Keratinocyte (primary cell): ENCODE measurements at regions not wholly inside any gene's neighbourhood (a gene's known extent, or its start where the extent isn't known, plus 50 kb on each side); places are given as distances from the start of the nearest gene placed in this dataset.

Experiments used
- DNase-seq: peaks from one replicate; pipeline ENCODE4 v3.0.0-alpha.2; 2011; ENCODE audit warnings: low read depth, missing footprints, low spot score
- FAIRE-seq: peaks from 2 replicates; lab custom pipeline; 2011; peaks lifted over from hg19 to GRCh38; lab: Jason Lieb, UNC
- H2AFZ ChIP-seq: 2 replicates; pipeline ENCODE4 v1.6.0; 2012; ENCODE audit warnings: low read length, control low read depth, inconsistent platforms; ENCODE audit not compliant: control insufficient read depth
- H3K27ac ChIP-seq: 2 replicates; pipeline ENCODE4 v1.5.1; 2011; ENCODE audit warnings: low read length; ENCODE audit not compliant: control insufficient read depth, insufficient read depth
- H3K27me3 ChIP-seq: 3 replicates; pipeline ENCODE4 v1.6.0; 2011; ENCODE audit warnings: low read length; ENCODE audit not compliant: control insufficient read depth, insufficient read depth; ENCODE audit errors: extremely low read depth
- H3K36me3 ChIP-seq, 2 experiments: 2 replicates in 1 of 2; 3 replicates in 1 of 2; pipeline ENCODE4 v1.5.1; 2011; ENCODE audit warnings: low read length in 2 of 2, mild to moderate bottlenecking in 1 of 2; ENCODE audit not compliant: control insufficient read depth in 2 of 2, insufficient read depth in 2 of 2; ENCODE audit errors: extremely low read depth in 1 of 2
- H3K4me1 ChIP-seq: 3 replicates; pipeline ENCODE4 v1.5.1; 2011; ENCODE audit warnings: low read length; ENCODE audit not compliant: control insufficient read depth, insufficient read depth; ENCODE audit errors: extremely low read depth
- H3K4me2 ChIP-seq: 3 replicates; pipeline ENCODE4 v1.6.0; 2011; ENCODE audit warnings: low read depth, low read length; ENCODE audit not compliant: control insufficient read depth, insufficient read depth; ENCODE audit errors: extremely low read depth
- H3K4me3 ChIP-seq, 3 experiments: fragments of 200-600 bp in 1 of 3; sonication (generic) in 1 of 3; 2 replicates in 2 of 3; 3 replicates in 1 of 3; pipeline ENCODE4 v1.5.1; 2011 to 2016; ENCODE audit warnings: low read length in 3 of 3, mild to moderate bottlenecking in 3 of 3, control low read depth in 2 of 3, inconsistent platforms in 1 of 3, low read depth in 1 of 3, mixed read lengths in 1 of 3, mixed run types in 1 of 3, moderate library complexity in 1 of 3; ENCODE audit not compliant: control insufficient read depth in 2 of 3, insufficient read depth in 2 of 3; ENCODE audit errors: extremely low read depth in 1 of 3
- H3K79me2 ChIP-seq: 2 replicates; pipeline ENCODE4 v1.6.0; 2012; ENCODE audit warnings: low read length; ENCODE audit not compliant: control insufficient read depth, insufficient read depth
- H3K9ac ChIP-seq: 3 replicates; pipeline ENCODE4 v1.6.0; 2011; ENCODE audit warnings: low read length; ENCODE audit not compliant: control insufficient read depth, insufficient read depth; ENCODE audit errors: extremely low read depth
- H3K9me1 ChIP-seq: 3 replicates; pipeline ENCODE4 v1.6.0; 2011; ENCODE audit warnings: low read length; ENCODE audit not compliant: control insufficient read depth, insufficient read depth; ENCODE audit errors: extremely low read depth
- H3K9me3 ChIP-seq: 2 replicates; pipeline ENCODE4 v1.5.1; 2012; ENCODE audit warnings: low read depth, low read length; ENCODE audit not compliant: control insufficient read depth
- H4K20me1 ChIP-seq: 3 replicates; pipeline ENCODE4 v1.6.0; 2011; ENCODE audit warnings: low read length; ENCODE audit not compliant: control insufficient read depth, insufficient read depth; ENCODE audit errors: extremely low read depth
- EZH2 ChIP-seq: IDR thresholded peaks from one replicate; pipeline ENCODE4 v1.6.1; 2012; ENCODE audit warnings: inconsistent platforms, mild to moderate bottlenecking, low read length, moderate library complexity
- dilution Hi-C: fragments of 300-500 bp; cut with MboI; formaldehyde crosslinking; loops from one replicate; pipeline ENCODE4 v1.7.0; 2020; ENCODE audit warnings: low sequenced_read_pairs; ENCODE audit not compliant: extremely low pct_ligation_motif_present
- TF ChIP-seq, protein P1 (sequence below), 3 experiments: IDR thresholded peaks in 1 of 3; conservative IDR thresholded peaks in 1 of 3; optimal IDR thresholded peaks in 1 of 3; 2 replicates in 2 of 3; 3 replicates in 1 of 3; pipeline versions ENCODE3 to v1.5.1; 2011; ENCODE audit warnings: low read length in 3 of 3, mild to moderate bottlenecking in 3 of 3, moderate library complexity in 2 of 3, control low read depth in 1 of 3, inconsistent platforms in 1 of 3; ENCODE audit not compliant: insufficient read depth in 2 of 3; ENCODE audit errors: extremely low read depth in 1 of 3

DNA sequence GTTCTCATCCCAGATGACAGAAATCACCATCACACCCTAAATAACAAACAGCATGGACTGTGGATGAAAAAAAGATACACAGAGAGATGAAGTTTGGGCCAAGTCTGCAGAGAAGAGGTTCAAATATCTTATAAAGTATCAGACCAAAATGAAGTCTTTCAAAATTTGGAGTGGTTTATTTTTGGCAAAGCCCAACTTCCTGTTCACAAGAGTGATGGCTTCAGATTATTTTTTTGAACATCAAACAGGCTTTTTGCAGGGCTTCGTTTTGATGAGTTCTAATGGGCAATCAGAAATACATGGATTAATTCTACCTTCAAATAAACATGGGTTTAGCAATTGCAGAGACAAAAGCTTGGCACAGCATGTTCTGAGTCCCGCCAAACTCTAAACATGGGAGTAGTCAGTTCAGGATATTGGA lies 378.2 kb upstream of the RPS23 start:
- H3K79me2 ChIP-seq = no peaks in the 10 kb centered on the region
- no peaks in the 10 kb centered on the region for H3K4me1 ChIP-seq
- dilution Hi-C loops = no loop called here
- no peak overlapping the region for H3K4me2 ChIP-seq
- H3K9me3 ChIP-seq = no peaks in the 10 kb centered on the region
- H3K27ac ChIP-seq = no peak overlapping the region
- TF ChIP-seq, protein P1, sequence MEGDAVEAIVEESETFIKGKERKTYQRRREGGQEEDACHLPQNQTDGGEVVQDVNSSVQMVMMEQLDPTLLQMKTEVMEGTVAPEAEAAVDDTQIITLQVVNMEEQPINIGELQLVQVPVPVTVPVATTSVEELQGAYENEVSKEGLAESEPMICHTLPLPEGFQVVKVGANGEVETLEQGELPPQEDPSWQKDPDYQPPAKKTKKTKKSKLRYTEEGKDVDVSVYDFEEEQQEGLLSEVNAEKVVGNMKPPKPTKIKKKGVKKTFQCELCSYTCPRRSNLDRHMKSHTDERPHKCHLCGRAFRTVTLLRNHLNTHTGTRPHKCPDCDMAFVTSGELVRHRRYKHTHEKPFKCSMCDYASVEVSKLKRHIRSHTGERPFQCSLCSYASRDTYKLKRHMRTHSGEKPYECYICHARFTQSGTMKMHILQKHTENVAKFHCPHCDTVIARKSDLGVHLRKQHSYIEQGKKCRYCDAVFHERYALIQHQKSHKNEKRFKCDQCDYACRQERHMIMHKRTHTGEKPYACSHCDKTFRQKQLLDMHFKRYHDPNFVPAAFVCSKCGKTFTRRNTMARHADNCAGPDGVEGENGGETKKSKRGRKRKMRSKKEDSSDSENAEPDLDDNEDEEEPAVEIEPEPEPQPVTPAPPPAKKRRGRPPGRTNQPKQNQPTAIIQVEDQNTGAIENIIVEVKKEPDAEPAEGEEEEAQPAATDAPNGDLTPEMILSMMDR (optimal IDR thresholded peaks at IDR 0.05 in 1 of 3, IDR thresholded peaks at IDR 0.05 in 1 of 3, conservative IDR thresholded peaks at IDR 0.05 in 1 of 3; ENCODE audit: extremely low read depth in 1 of 3, insufficient read depth in 2 of 3, low read length in 3 of 3) = no peak
- no peak for TF ChIP-seq EZH2
- H3K36me3 ChIP-seq = no peaks in the 10 kb centered on the region
- no peak overlapping the region for H3K9ac ChIP-seq
- FAIRE-seq (no peak), DNase-seq (no peak)
- no peaks in the 10 kb centered on the region for H3K9me1 ChIP-seq
- H2AFZ ChIP-seq = no peak overlapping the region
- H3K4me3 ChIP-seq = no peak overlapping the region
- no peaks in the 10 kb centered on the region for H3K27me3 ChIP-seq
- H4K20me1 ChIP-seq = no peaks in the 10 kb centered on the region

DNA sequence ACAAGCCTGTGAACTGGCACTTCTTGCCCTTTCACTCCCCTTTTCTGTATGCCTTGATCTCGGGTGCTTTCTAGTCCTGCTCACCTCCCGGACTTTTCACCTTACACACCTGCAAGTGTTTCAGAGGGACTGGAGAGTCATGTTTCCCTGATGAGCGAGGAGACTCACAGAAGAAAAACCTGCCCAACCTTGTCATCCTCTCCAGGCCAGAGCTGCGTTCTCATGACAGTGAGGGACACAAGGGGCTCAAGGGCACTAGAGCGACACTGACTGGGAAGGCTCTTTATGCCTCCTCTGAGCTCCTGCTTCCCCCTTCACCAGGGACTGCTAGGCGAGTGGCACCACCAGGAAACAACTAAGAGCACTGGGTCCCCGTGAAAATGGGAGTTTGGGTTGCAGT lies 376.9 kb upstream of the RPS23 start:
- Histone ChIP-seq H3K9me1 (no peaks in the 10 kb centered on the region), H3K27me3 (no peaks in the 10 kb centered on the region), H3K9ac (no peak overlapping the region), H3K4me3 (no peak overlapping the region), H4K20me1 (no peaks in the 10 kb centered on the region), H3K4me2 (no peak overlapping the region), H2AFZ (no peak overlapping the region), H3K4me1 (no peaks in the 10 kb centered on the region), H3K36me3 (no peaks in the 10 kb centered on the region), H3K27ac (no peak overlapping the region), H3K9me3 (no peaks in the 10 kb centered on the region), H3K79me2 (no peaks in the 10 kb centered on the region)
- dilution Hi-C loops = no loop called here
- DNase-seq = no peak
- no peak for FAIRE-seq
- no peak for TF ChIP-seq EZH2
- TF ChIP-seq, protein P1 (optimal IDR thresholded peaks at IDR 0.05 in 1 of 3, IDR thresholded peaks at IDR 0.05 in 1 of 3, conservative IDR thresholded peaks at IDR 0.05 in 1 of 3; ENCODE audit: extremely low read depth in 1 of 3, insufficient read depth in 2 of 3, low read length in 3 of 3) = no peak
